SKM-1 (cell line): ENCODE measurements at regions not wholly inside any gene's neighbourhood (a gene's known extent, or its start where the extent isn't known, plus 50 kb on each side); places are given as distances from the start of the nearest gene placed in this dataset.
"Not testable (repeated sequence)": the region's sequence is repeated elsewhere in the genome, so short reads cannot be mapped to it uniquely, and the experiment has no call there.

Experiments used
- DNase-seq: peaks from one replicate; lab custom pipeline; 2025; ENCODE audit not compliant: unreplicated experiment; lab: John Stamatoyannopoulos, UW

- DNase-seq, result no peak
Measured at GRCh38 chr3:165938986-165939540, 101.8 kb upstream of the BCHE start.

DNA sequence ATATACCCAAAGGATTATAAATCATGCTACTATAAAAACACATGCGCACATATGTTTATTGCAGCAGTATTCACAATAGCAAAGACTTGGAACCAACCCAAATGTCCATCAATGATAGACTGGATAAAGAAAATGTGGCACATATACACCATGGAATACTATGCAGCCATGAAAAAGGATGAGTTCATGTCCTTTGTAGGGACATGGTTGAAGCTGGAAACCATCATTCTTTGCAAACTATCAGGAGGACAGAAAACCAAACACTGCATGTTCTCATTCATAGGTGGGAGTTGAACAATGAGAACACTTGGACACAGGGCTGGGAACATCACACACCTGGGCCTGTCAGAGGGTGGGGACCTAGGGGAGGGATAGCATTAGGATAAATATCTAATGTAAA lies 98.9 kb upstream of the BCHE start:
- not testable (repeated sequence) for DNase-seq

DNA sequence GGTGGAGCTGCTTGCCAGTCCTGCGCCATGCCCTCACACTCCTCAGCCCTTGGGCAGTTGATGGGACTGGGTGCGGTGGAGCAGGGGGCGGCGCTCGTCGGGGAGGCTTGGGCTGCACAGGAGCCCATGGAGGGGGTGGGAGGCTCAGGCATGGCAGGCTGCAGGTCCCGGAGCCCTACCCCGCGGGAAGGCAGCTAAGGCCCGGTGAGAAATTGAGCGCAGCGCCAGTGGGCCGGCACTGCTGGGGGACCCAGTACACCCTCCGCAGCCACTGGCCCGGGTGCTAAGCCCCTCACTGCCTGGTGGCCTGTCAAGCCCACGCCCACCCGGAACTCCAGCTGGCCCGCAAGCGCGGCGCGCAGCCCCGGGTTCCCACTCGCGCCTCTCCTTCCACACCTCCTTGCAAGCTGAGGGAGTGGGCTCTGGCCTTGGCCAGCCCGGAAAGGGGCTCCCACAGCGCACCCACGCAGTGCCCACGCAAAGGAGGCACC lies 87.1 kb upstream of the BCHE start:
- DNase-seq, result not testable (repeated sequence)

DNA sequence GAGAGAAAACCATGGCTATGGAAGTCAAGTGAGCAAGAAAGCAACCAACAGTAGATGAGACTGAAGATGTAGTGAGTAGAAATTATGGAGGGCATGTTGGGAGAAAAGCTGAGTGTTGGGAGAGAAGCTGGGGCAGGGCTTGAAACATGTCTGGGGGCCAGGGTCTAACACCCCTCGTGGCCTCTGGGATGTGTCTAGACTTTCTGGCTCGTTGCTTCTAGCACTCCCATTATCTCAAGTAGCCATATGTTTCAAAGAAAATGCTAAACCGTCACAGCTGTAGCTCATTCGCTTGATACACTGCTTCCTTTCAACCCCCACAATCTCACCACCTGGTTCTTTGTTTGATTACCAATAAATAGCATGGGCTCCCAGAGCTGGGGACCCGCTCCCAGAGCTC lies 83.8 kb upstream of the BCHE start:
- DNase-seq, result no peak

- DNase-seq, result no peak
Measured at GRCh38 chr3:165919284-165919683, 82.1 kb upstream of the BCHE start.

GRCh38 chr3:165918657-165918979 lies 81.4 kb upstream of the BCHE start:
- DNase-seq, result no peak

- not testable (repeated sequence) for DNase-seq
Measured at GRCh38 chr3:165917938-165918656, 80.9 kb upstream of the BCHE start.

- DNase-seq, result not testable (repeated sequence)
Measured at GRCh38 chr3:165915104-165915503, 77.9 kb upstream of the BCHE start.

GRCh38 chr3:165903885-165904630 lies 66.8 kb upstream of the BCHE start:
- DNase-seq, result no peak

DNA sequence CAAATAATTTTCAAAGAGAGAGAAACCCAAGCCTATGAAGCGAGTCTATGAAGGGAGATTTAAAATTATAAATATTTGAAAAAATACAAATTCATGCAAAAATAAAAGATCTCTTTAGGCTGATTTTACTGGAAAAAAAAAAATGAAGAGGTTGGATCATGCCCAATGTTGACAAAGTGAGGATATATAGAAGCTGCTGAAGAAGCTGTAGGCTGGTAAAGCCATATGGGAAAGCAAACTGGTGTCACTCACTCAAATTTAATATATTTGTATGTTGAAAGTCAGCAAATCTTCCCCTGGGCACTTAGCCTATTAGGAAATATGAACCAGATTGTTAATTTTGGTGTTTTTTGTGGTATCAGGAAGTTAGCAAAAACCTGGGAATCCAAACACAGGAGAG lies 61.8 kb upstream of the BCHE start:
- no peak for DNase-seq

DNA sequence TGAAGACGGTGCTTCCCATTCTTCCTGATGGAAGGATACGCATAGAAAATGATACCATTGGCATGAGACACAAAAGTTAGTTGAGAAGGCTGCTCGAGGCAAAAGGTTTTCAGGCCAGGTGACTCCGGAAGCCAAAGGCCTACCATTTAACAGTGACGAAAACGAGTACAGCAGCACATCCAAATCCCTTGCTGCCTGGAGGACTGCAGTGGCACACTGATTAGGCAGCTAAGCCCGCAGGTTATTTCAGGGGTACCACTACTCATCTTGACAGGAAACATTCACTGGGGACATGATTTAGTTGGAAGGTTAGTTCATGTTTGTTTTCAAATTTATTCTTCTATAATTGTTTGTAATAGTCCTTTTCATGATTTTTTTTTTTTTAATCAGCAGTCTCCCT lies 59.9 kb upstream of the BCHE start:
- DNase-seq, result no peak

DNA sequence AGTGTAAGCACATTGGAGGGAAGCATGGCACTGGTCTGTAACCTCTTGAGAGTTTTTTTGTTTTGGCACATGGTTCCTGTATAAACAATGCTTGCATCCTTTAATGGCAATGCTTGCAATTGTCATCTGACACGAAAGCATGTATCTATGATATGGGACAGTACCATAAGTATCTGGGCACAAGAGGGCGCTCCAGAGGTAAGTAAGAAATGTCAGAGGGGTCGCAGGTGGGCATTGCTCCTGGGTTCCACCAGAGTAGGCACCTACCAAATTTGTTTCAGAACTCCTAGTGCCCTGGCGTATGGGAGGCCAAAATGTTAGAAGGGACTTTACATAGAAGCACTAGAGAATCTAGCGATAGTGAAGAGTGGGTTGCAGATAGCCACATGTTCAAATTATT lies 58.7 kb upstream of the BCHE start:
- DNase-seq, result peak; percentile 16

GRCh38 chr3:165892565-165892964 lies 55.3 kb upstream of the BCHE start:
- no peak for DNase-seq
